GM23338 (cell line): ENCODE measurements at regions not wholly inside any gene's neighbourhood (a gene's known extent, or its start where the extent isn't known, plus 50 kb on each side); places are given as distances from the start of the nearest gene placed in this dataset.

Experiments used
- ATAC-seq: fragments of 200-7000 bp; cut with Tn5 transposase; 3 replicates; pipeline ENCODE4 v1.9.1; 2020
- DNase-seq: peaks from one replicate; pipeline ENCODE4 v3.0.0-alpha.2; 2015; ENCODE audit warnings: low spot score
- H2AFZ ChIP-seq: fragments of 200-600 bp; sonication (generic); 2 replicates; pipeline ENCODE4 v1.8.0; 2016; ENCODE audit warnings: antibody characterized with exemption, mild to moderate bottlenecking, moderate library complexity
- H3F3A ChIP-seq: fragments of 200-600 bp; sonication (generic); replicated peaks from 2 replicates; pipeline ENCODE4 v1.8.0; 2017; ENCODE audit warnings: antibody characterized with exemption, mixed run types, low read depth
- H3K27ac ChIP-seq: fragments of 200-600 bp; sonication (generic); 2 replicates; pipeline ENCODE4 v1.6.1; 2016; ENCODE audit warnings: low read depth
- H3K27me3 ChIP-seq: fragments of 200-600 bp; sonication (generic); 2 replicates; pipeline ENCODE4 v1.8.0; 2016; ENCODE audit warnings: mild to moderate bottlenecking, mixed run types, moderate library complexity; ENCODE audit not compliant: insufficient read depth
- H3K36me3 ChIP-seq: fragments of 200-600 bp; sonication (generic); 2 replicates; pipeline ENCODE4 v1.8.0; 2016; ENCODE audit warnings: mild to moderate bottlenecking; ENCODE audit not compliant: insufficient read depth
- H3K4me1 ChIP-seq: fragments of 200-600 bp; sonication (generic); 2 replicates; pipeline ENCODE4 v1.8.0; 2016; ENCODE audit warnings: mild to moderate bottlenecking, moderate library complexity; ENCODE audit not compliant: insufficient read depth
- H3K4me2 ChIP-seq: fragments of 200-600 bp; sonication (generic); 2 replicates; pipeline ENCODE4 v1.7.1; 2017; ENCODE audit warnings: mixed run types
- H3K4me3 ChIP-seq: fragments of 200-600 bp; sonication (generic); 2 replicates; pipeline ENCODE4 v1.6.1; 2016; ENCODE audit warnings: mixed run types
- H3K79me2 ChIP-seq: fragments of 200-600 bp; sonication (generic); replicated peaks from 2 replicates; pipeline ENCODE4 v1.8.0; 2017; ENCODE audit warnings: mild to moderate bottlenecking; ENCODE audit not compliant: insufficient read depth
- H3K9me2 ChIP-seq: fragments of 200-600 bp; sonication (generic); 2 replicates; pipeline ENCODE4 v1.8.0; 2017; ENCODE audit not compliant: insufficient read depth
- H4K20me1 ChIP-seq: fragments of 200-600 bp; sonication (generic); replicated peaks from 2 replicates; pipeline ENCODE4 v1.8.0; 2017; ENCODE audit warnings: mild to moderate bottlenecking; ENCODE audit not compliant: insufficient read depth
- H3K27ac Mint-ChIP-seq: 2 replicates; pipeline ENCODE4 v1.8.0; 2020; ENCODE audit warnings: inconsistent platforms, mild to moderate bottlenecking, moderate library complexity, mixed read lengths
- H3K27me3 Mint-ChIP-seq: 3 replicates; pipeline ENCODE4 v1.8.0; 2022; ENCODE audit warnings: low read depth, mild to moderate bottlenecking, moderate library complexity, mixed read lengths, inconsistent platforms; ENCODE audit not compliant: insufficient read depth, poor library complexity
- H3K36me3 Mint-ChIP-seq: 3 replicates; pipeline ENCODE4 v1.8.0; 2021; ENCODE audit warnings: low read depth, mild to moderate bottlenecking, inconsistent platforms, moderate library complexity, mixed read lengths
- H3K4me1 Mint-ChIP-seq: 3 replicates; pipeline ENCODE4 v1.8.0; 2020; ENCODE audit warnings: mild to moderate bottlenecking, inconsistent platforms, mixed read lengths
- H3K4me3 Mint-ChIP-seq: 3 replicates; pipeline ENCODE4 v1.8.0; 2021; ENCODE audit warnings: moderate library complexity, mild to moderate bottlenecking, inconsistent platforms, mixed read lengths
- H3K9me3 Mint-ChIP-seq: 3 replicates; pipeline ENCODE4 v1.8.0; 2020; ENCODE audit warnings: moderate library complexity, mild to moderate bottlenecking, inconsistent platforms, mixed read lengths
- CREB1 ChIP-seq: fragments of 250-450 bp; sonication (Bioruptor Pico); IDR thresholded peaks from 2 replicates; pipeline ENCODE4 v1.5.0; 2020; ENCODE audit warnings: low read depth, mild to moderate bottlenecking, moderate library complexity
- CTCF ChIP-seq, 2 experiments: fragments of 200-600 bp in 1 of 2; sonication (generic) in 1 of 2; conservative IDR thresholded peaks; 2 replicates each; pipeline versions ENCODE4 v1.5.1 to v1.6.1; 2016 to 2017; ENCODE audit warnings: antibody characterized with exemption in 2 of 2, low read depth in 2 of 2, mild to moderate bottlenecking in 2 of 2, moderate library complexity in 1 of 2
- ETS1 ChIP-seq: IDR thresholded peaks from 2 replicates; pipeline ENCODE4 v1.6.1; 2016; ENCODE audit warnings: antibody characterized with exemption
- EZH2 ChIP-seq: fragments of 200-600 bp; sonication (generic); IDR thresholded peaks from one replicate; pipeline ENCODE4 v1.8.0; 2017; ENCODE audit warnings: antibody characterized with exemption, mild to moderate bottlenecking, low read depth; ENCODE audit not compliant: unreplicated experiment
- EZH2phosphoT487 ChIP-seq: fragments of 200-600 bp; sonication (generic); IDR thresholded peaks from one replicate; pipeline ENCODE4 v1.8.1; 2018; ENCODE audit warnings: antibody characterized with exemption; ENCODE audit not compliant: unreplicated experiment
- JUNB ChIP-seq: IDR thresholded peaks from one replicate; pipeline ENCODE4 v1.6.1; 2016; ENCODE audit warnings: antibody characterized with exemption; ENCODE audit not compliant: unreplicated experiment
- NANOG ChIP-seq: IDR thresholded peaks from 2 replicates; pipeline ENCODE4 v1.6.1; 2016; ENCODE audit warnings: antibody characterized with exemption, borderline replicate concordance
- POLR2AphosphoS5 ChIP-seq: IDR thresholded peaks from 2 replicates; pipeline ENCODE4 v1.6.1; 2016; ENCODE audit warnings: antibody characterized with exemption, low read depth
- REST ChIP-seq: IDR thresholded peaks from one replicate; pipeline ENCODE4 v1.6.1; 2018; ENCODE audit warnings: antibody characterized with exemption; ENCODE audit not compliant: unreplicated experiment
- STAT1 ChIP-seq: IDR thresholded peaks from one replicate; pipeline ENCODE4 v1.6.1; 2016; ENCODE audit warnings: antibody characterized with exemption; ENCODE audit not compliant: unreplicated experiment
- ZNF114 ChIP-seq: fragments of 250-450 bp; sonication (Bioruptor Pico); IDR thresholded peaks from 2 replicates; pipeline ENCODE4 v1.5.0; 2020; ENCODE audit warnings: mild to moderate bottlenecking, moderate library complexity
- ZNF331 ChIP-seq: fragments of 250-450 bp; sonication (Bioruptor Pico); IDR thresholded peaks from 2 replicates; pipeline ENCODE4 v1.5.0; 2020; ENCODE audit warnings: low read depth, mild to moderate bottlenecking, moderate library complexity
- ZNF462 ChIP-seq: fragments of 250-450 bp; sonication (Bioruptor Pico); IDR thresholded peaks from 2 replicates; pipeline ENCODE4 v1.5.0; 2020; ENCODE audit warnings: mild to moderate bottlenecking, moderate library complexity

GRCh38 chr2:120877409-120877808, 141.7 kb downstream of the GLI2 start:
- no peak overlapping the region for H3K4me2 ChIP-seq
- H3K27me3 ChIP-seq = no peaks in the 10 kb centered on the region
- peaks cover 88% of the 10 kb centered on the region for H3K79me2 ChIP-seq
- DNase-seq (no peak), ATAC-seq (no peak)
- H3K36me3 ChIP-seq = no peaks in the 10 kb centered on the region
- peaks cover 25% of the 10 kb centered on the region for H3K27me3 Mint-ChIP-seq
- H3K27ac Mint-ChIP-seq = no peak overlapping the region
- peaks cover 60% of the 10 kb centered on the region for H3K4me1 Mint-ChIP-seq
- no peak overlapping the region for H3K4me3 Mint-ChIP-seq
- H3K9me3 Mint-ChIP-seq = no peaks in the 10 kb centered on the region
- H3K36me3 Mint-ChIP-seq = no peaks in the 10 kb centered on the region; the same call in 2 of the 3 replicates
- no peaks in the 10 kb centered on the region for H3K9me2 ChIP-seq
- peaks cover 16% of the 10 kb centered on the region for H3K4me1 ChIP-seq
- H2AFZ ChIP-seq = no peak overlapping the region
- peaks cover 33% of the 10 kb centered on the region for H4K20me1 ChIP-seq
- no peaks in the 10 kb centered on the region for H3F3A ChIP-seq
- H3K27ac ChIP-seq = no peak overlapping the region
- no peak overlapping the region for H3K4me3 ChIP-seq
- TF ChIP-seq NANOG (no peak), JUNB (no peak), ZNF462 (CRISPR knock-in tag) (no peak), REST (no peak), ZNF114 (CRISPR knock-in tag) (no peak), POLR2AphosphoS5 (no peak), ZNF331 (CRISPR knock-in tag) (no peak), EZH2 (no peak), CREB1 (CRISPR knock-in tag) (no peak), STAT1 (no peak), CTCF (conservative IDR thresholded peaks at IDR 0.05; ENCODE audit: low read depth in 2 of 2) (no peak), ETS1 (no peak), EZH2phosphoT487 (no peak)
